C4-2B (cell line): ENCODE measurements at regions not wholly inside any gene's neighbourhood (a gene's known extent, or its start where the extent isn't known, plus 50 kb on each side); places are given as distances from the start of the nearest gene placed in this dataset.

Experiments used
- ZFX ChIP-seq: fragments of 450-650 bp; IDR thresholded peaks from 2 replicates; pipeline ENCODE4 v1.6.1; 2017
- TF ChIP-seq, protein P1 (sequence below): fragments of 450-650 bp; conservative IDR thresholded peaks from 2 replicates; pipeline ENCODE4 v1.5.1; 2017; ENCODE audit warnings: mild to moderate bottlenecking

DNA sequence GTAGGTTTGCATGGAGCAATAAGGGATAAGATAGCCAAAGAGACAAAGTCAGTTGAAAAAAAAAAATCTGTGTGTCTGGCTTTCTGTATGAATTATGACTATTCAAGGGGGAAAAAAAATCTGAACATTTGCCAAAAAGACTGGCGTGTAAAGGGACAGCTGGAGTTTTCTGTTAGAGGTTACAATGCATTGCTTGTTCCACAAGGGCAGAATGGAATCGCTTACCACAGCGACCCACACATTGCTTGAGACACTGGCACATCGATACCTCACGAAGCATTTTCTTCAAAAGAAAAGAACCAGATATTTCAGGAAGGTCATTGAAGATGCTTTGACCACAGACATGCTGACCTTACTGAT is 327.8 kb downstream of the TMEM167A start:
- TF ChIP-seq, protein P1, sequence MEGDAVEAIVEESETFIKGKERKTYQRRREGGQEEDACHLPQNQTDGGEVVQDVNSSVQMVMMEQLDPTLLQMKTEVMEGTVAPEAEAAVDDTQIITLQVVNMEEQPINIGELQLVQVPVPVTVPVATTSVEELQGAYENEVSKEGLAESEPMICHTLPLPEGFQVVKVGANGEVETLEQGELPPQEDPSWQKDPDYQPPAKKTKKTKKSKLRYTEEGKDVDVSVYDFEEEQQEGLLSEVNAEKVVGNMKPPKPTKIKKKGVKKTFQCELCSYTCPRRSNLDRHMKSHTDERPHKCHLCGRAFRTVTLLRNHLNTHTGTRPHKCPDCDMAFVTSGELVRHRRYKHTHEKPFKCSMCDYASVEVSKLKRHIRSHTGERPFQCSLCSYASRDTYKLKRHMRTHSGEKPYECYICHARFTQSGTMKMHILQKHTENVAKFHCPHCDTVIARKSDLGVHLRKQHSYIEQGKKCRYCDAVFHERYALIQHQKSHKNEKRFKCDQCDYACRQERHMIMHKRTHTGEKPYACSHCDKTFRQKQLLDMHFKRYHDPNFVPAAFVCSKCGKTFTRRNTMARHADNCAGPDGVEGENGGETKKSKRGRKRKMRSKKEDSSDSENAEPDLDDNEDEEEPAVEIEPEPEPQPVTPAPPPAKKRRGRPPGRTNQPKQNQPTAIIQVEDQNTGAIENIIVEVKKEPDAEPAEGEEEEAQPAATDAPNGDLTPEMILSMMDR = no peak
- no peak for TF ChIP-seq ZFX
